Mucosa of rectum (tissue), 2 donors: ENCODE measurements at regions not wholly inside any gene's neighbourhood (a gene's known extent, or its start where the extent isn't known, plus 50 kb on each side); places are given as distances from the start of the nearest gene placed in this dataset.
"Not testable (repeated sequence)": the region's sequence is repeated elsewhere in the genome, so short reads cannot be mapped to it uniquely, and the experiment has no call there.

ENCODE experiments used
- H3K27ac ChIP-seq, 2 donors: one replicate each; pipeline ENCODE4 v1.7.0; 2013; ENCODE audit warnings: inconsistent platforms in 2 of 2, low read depth in 2 of 2, low read length in 2 of 2
- H3K27me3 ChIP-seq, 2 donors: one replicate each; pipeline ENCODE4 v1.7.0; 2013; ENCODE audit warnings: low read length in 2 of 2; ENCODE audit not compliant: control insufficient read depth in 2 of 2, insufficient read depth in 2 of 2
- H3K36me3 ChIP-seq, 2 donors: one replicate each; pipeline ENCODE4 v1.7.0; 2013; ENCODE audit warnings: low read length in 2 of 2; ENCODE audit not compliant: control insufficient read depth in 2 of 2, insufficient read depth in 2 of 2
- H3K4me1 ChIP-seq, 2 donors: one replicate each; pipeline ENCODE4 v1.7.0; 2013; ENCODE audit warnings: low read length in 2 of 2, mild to moderate bottlenecking in 1 of 2; ENCODE audit not compliant: control insufficient read depth in 2 of 2, insufficient read depth in 2 of 2
- H3K4me3 ChIP-seq, 2 donors: one replicate each; pipeline ENCODE4 v1.7.0; 2013; ENCODE audit warnings: low read length in 2 of 2
- H3K9ac ChIP-seq, 2 donors: one replicate each; pipeline ENCODE4 v1.7.0; 2013; ENCODE audit warnings: low read length in 2 of 2, low read depth in 1 of 2, mild to moderate bottlenecking in 1 of 2
- H3K9me3 ChIP-seq, 2 donors: one replicate each; pipeline ENCODE4 v1.7.0; 2013; ENCODE audit warnings: low read length in 2 of 2; ENCODE audit not compliant: control insufficient read depth in 2 of 2
- donor health status: healthy.
- donor health status: Normal muscosa, but diverticular disease.

- Histone ChIP-seq H3K27me3 (peaks cover 0 to 10% of the 10 kb centered on the region in 2 donors), H3K27ac (no peak overlapping the region), H3K4me3 (no peak overlapping the region), H3K9me3 (no peaks in the 10 kb centered on the region), H3K36me3 (no peaks in the 10 kb centered on the region), H3K9ac (no peak overlapping the region), H3K4me1 (no peaks in the 10 kb centered on the region)
Measured at GRCh38 chr2:198282061-198282460, 477.7 kb downstream of the PLCL1 start.

GRCh38 chr2:198280145-198280544, 475.8 kb downstream of the PLCL1 start:
- Histone ChIP-seq H3K27ac (no peak overlapping the region), H3K27me3 (peaks cover 0 to 13% of the 10 kb centered on the region in 2 donors), H3K4me3 (no peak overlapping the region), H3K9me3 (no peaks in the 10 kb centered on the region), H3K4me1 (no peaks in the 10 kb centered on the region), H3K36me3 (no peaks in the 10 kb centered on the region), H3K9ac (no peak overlapping the region)

GRCh38 chr2:198279026-198279425, 474.6 kb downstream of the PLCL1 start:
- Histone ChIP-seq H3K9ac (no peak overlapping the region), H3K27me3 (peaks cover 0 to 13% of the 10 kb centered on the region in 2 donors), H3K4me1 (no peaks in the 10 kb centered on the region), H3K27ac (no peak overlapping the region), H3K36me3 (no peaks in the 10 kb centered on the region), H3K4me3 (no peak overlapping the region), H3K9me3 (no peaks in the 10 kb centered on the region)

GRCh38 chr2:198277181-198277580, 472.8 kb downstream of the PLCL1 start:
- no peak overlapping the region for H3K27ac ChIP-seq
- H3K4me1 ChIP-seq = no peaks in the 10 kb centered on the region
- no peaks in the 10 kb centered on the region for H3K36me3 ChIP-seq

GRCh38 chr2:198273660-198274059, 469.3 kb downstream of the PLCL1 start:
- H3K9ac ChIP-seq = no peak overlapping the region
- peaks cover 0 to 3% of the 10 kb centered on the region in 2 donors for H3K27me3 ChIP-seq
- no peak overlapping the region for H3K27ac ChIP-seq
- H3K4me1 ChIP-seq = no peaks in the 10 kb centered on the region
- H3K4me3 ChIP-seq = no peak overlapping the region
- no peaks in the 10 kb centered on the region for H3K36me3 ChIP-seq
- no peaks in the 10 kb centered on the region for H3K9me3 ChIP-seq

More at GRCh38 chr2:198277181-198277580, 472.8 kb downstream of the PLCL1 start:
- peaks cover 0 to 10% of the 10 kb centered on the region in 2 donors for H3K27me3 ChIP-seq
- H3K9me3 ChIP-seq = no peaks in the 10 kb centered on the region
- H3K9ac ChIP-seq = no peak overlapping the region
- no peak overlapping the region for H3K4me3 ChIP-seq

GRCh38 chr2:198270157-198270556, 465.8 kb downstream of the PLCL1 start:
- not testable (repeated sequence) for H3K27me3 ChIP-seq, H3K4me3 ChIP-seq, H3K9me3 ChIP-seq, H3K9ac ChIP-seq, H3K27ac ChIP-seq, H3K36me3 ChIP-seq, H3K4me1 ChIP-seq

GRCh38 chr2:198268519-198268918, 464.1 kb downstream of the PLCL1 start:
- Histone ChIP-seq H3K9ac (no peak overlapping the region), H3K4me3 (no peak overlapping the region), H3K27ac (no peak overlapping the region), H3K4me1 (no peaks in the 10 kb centered on the region), H3K36me3 (no peaks in the 10 kb centered on the region), H3K27me3 (no peaks in the 10 kb centered on the region), H3K9me3 (no peaks in the 10 kb centered on the region)

GRCh38 chr2:198259496-198259895, 455.1 kb downstream of the PLCL1 start:
- Histone ChIP-seq H3K36me3 (no peaks in the 10 kb centered on the region), H3K4me1 (no peaks in the 10 kb centered on the region), H3K27me3 (no peaks in the 10 kb centered on the region), H3K4me3 (no peak overlapping the region), H3K9ac (no peak overlapping the region), H3K9me3 (no peaks in the 10 kb centered on the region), H3K27ac (no peak overlapping the region)

- no peak overlapping the region for H3K9ac ChIP-seq
- H3K4me1 ChIP-seq = no peaks in the 10 kb centered on the region
- no peaks in the 10 kb centered on the region for H3K9me3 ChIP-seq
- H3K36me3 ChIP-seq = no peaks in the 10 kb centered on the region
- H3K27ac ChIP-seq = no peak overlapping the region
- H3K4me3 ChIP-seq = no peak overlapping the region
- no peaks in the 10 kb centered on the region for H3K27me3 ChIP-seq
Measured at GRCh38 chr2:198254536-198255090, 450.2 kb downstream of the PLCL1 start.

- Histone ChIP-seq H3K9ac (no peak overlapping the region), H3K27me3 (no peaks in the 10 kb centered on the region), H3K9me3 (no peaks in the 10 kb centered on the region), H3K4me3 (no peak overlapping the region), H3K27ac (no peak overlapping the region), H3K36me3 (no peaks in the 10 kb centered on the region), H3K4me1 (no peaks in the 10 kb centered on the region)
Measured at GRCh38 chr2:198253995-198254394, 449.6 kb downstream of the PLCL1 start.

- Histone ChIP-seq H3K9me3 (no peaks in the 10 kb centered on the region), H3K9ac (no peak overlapping the region), H3K4me3 (no peak overlapping the region), H3K27ac (no peak overlapping the region), H3K4me1 (no peaks in the 10 kb centered on the region), H3K36me3 (no peaks in the 10 kb centered on the region), H3K27me3 (no peaks in the 10 kb centered on the region)
Measured at GRCh38 chr2:198252472-198252871, 448.1 kb downstream of the PLCL1 start.
